ENCODE measurements at regions not wholly inside any gene's neighbourhood (a gene's known extent, or its start where the extent isn't known, plus 50 kb on each side); places are given as distances from the start of the nearest gene placed in this dataset.

GRCh38 chr5:73295447-73295846 is 122.5 kb downstream of the TMEM174 start:
- DNase-seq (ENCODE audit: extremely low read depth, low read depth, low spot score): no peak

- no peak for DNase-seq (ENCODE audit: extremely low read depth, low read depth, low spot score)
These were observed 119.9 kb downstream of the TMEM174 start for GRCh38 chr5:73292816-73293459.

DNA sequence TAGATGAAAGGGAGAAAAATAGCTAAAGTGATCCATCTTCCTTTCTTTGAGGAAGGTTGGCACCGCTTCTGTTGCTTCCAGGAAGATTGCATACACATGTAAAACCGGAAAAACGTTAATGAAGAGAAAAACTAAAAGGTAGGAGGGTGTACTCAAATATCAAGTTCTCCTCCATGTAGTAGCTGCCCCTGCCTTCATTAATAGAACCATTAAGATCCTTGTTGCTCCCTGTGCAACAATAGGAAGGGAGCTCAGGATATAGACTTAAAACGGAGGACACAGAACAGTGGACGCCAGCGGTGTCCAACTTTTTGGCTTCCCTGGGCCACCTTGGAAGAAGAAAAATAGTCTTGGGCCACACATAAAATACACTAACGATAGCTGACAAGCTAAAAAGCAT is 118.9 kb downstream of the TMEM174 start:
- no peak for DNase-seq (ENCODE audit: extremely low read depth, low read depth, low spot score)

DNA sequence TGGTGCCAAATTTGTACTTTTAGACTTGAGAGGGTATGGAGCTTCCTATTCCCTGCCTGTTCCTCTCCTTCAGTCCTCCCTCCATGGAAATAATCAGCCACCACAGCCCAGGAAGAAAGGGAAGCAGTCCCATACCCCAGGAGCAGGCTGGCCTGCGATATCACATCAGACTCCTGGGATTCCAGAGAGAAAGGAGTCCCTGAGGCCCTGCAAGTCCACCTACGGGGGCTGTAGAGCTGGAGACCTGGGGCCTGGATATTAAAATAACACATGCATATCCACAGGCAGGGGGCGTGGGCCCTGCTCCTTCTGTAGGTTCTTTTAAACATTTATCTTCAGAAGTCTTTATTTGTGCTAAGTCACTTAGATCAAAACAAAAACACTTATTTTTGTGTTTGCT is 117.2 kb downstream of the TMEM174 start:
- DNase-seq (ENCODE audit: extremely low read depth, low read depth, low spot score): no peak

DNA sequence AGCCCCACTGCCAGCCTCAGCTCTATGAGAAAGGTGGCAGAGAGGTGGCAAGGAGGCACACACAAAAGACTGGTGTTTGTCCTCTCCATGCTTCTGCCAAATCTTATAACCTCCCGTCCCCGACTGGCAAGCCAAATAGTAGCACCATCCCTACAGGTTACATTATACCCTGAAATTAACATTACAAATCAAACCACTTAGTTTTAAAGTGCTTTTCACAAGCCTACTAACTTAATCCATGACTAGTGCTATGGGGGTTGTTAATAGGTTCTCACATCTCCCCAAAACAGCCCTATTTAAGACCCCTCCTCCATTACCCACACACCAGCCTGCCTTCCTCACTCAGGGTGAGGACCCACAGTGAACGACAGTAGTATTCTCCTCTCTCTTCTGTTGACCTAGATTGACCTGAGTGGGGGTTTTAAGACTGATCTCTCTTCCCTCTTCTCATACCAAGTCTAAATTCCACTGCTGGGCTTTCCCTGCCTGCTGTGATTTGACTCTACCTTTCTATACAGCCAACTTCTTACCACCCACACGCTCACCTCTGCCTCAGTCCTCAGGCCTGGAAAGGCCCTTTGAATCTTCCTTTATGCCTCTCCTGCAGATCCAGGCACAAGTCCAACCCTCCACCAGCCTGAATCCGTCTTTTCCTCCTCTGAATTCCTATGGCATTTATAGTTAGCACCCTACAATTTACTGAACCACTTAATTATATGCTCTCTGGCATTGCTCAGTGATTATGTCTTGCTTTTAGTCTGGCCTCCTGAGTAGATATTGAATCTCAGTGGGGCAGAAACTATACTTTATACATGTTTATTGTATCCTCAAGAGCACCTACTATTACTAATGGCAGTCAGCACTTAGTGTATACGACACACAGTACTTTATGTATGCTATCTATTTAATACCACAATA is 116.1 kb downstream of the TMEM174 start:
- no peak for DNase-seq (ENCODE audit: extremely low read depth, low read depth, low spot score)

DNA sequence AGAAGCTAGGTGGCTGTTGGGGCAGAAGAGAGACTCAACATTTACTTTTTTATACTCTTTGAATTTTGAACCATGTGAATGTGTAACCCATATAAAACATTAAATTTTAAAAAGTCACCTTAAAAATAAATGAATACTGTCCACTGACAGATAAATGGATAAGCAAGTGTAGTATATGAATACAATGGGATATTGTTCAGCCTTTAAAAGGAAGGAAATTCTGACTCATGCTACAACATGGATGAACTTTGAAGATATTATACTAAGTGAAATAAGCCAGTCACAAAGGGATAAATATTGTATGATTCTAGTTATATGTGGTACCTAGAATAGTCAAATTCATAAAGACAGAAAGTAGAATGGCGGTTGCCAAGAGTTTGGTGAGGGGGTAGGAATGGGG is 113.9 kb downstream of the TMEM174 start:
- no peak for DNase-seq (ENCODE audit: extremely low read depth, low read depth, low spot score)

DNA sequence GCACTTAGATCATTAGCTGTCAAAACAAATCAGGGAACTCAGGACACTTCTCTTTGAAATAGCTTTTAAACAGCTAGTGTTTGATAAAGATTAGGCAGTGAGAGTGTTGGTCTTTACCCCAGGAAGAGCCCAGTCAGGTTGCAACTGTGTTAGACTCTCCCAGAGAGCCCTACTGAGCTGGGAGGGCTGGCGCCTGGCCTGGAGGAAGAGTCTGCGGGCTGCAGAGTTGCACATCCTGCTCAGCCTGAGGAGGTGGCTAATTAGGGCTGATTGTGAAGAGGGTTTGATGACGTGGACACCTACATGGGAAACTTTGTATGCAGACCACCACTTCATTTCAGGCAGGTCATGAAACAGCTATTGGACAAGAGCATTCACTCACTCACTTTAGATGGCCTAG is 112.0 kb downstream of the TMEM174 start:
- DNase-seq (ENCODE audit: extremely low read depth, low read depth, low spot score): no peak

- DNase-seq (ENCODE audit: extremely low read depth, low read depth, low spot score): no peak
These were observed 111.3 kb downstream of the TMEM174 start for GRCh38 chr5:73284220-73284795.

GRCh38 chr5:73282923-73283322 is 109.9 kb downstream of the TMEM174 start:
- DNase-seq (ENCODE audit: extremely low read depth, low read depth, low spot score): no peak

- no peak for DNase-seq (ENCODE audit: extremely low read depth, low read depth, low spot score)
These were observed 109.4 kb downstream of the TMEM174 start for GRCh38 chr5:73282383-73282782.

DNA sequence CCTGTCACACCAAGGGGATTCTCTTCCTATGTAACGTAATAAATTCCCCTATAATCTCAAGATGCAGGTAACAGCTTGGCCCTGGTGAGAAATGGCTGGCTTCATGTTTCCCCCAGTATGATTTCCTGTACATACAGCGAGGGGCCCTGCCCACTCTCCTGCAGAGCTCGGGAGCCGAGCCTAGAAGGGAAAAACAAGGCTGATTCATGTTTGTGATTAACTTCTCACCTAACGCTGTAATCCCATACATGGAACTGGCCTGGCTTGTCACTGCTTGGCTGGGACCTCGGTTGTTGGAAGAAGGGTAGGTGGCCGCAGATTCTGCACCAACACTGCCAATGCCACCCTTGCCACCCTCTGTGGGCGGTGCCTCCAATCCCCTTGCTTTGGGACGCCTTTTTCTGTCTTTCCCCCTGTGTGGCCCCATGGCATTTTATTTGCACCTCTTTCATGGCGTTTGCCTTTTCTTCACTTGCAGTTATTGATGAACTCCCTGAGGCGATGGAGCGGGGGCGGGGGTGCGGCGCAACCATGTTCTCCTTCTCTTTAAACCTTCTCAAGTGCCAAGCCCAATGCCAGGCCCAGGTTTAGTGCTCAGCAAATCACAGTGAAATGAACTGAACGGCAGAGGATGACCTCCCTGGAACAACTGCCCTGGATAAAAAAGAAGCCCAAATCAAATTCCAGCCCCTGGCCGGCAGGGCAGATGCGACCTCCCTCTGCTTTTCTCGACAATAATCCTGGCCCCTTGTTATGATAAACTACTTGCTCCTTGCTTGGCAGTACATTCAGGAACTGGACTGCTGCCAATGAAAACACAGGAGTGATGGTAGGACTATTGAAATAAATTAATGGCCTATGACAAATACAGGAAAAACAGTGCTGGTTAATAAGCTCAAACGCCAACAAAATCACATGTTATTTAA is 108.1 kb downstream of the TMEM174 start:
- DNase-seq (ENCODE audit: extremely low read depth, low read depth, low spot score): peak; percentile 98

DNA sequence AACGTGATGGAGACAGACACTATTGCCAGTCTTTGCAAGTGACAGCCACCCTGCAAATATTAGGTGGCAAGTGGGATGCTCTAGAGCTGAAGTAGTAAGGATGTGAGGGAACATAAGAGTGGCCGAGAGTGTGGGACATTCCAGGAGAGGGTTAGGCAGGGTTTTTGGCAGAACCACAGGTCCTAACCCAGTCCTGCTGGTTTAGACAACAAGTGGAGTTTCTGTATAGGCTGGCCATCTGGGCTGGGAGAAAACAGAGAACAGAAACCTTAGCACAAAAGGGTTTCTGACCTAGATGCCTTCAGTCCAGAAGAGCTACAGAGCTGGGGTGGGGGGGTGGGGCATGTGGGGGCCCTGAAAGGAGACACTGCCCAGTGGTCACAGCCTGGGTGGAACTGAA is 107.4 kb downstream of the TMEM174 start:
- DNase-seq (ENCODE audit: extremely low read depth, low read depth, low spot score): no peak

- no peak for DNase-seq (ENCODE audit: extremely low read depth, low read depth, low spot score)
These were observed 106.8 kb downstream of the TMEM174 start for GRCh38 chr5:73279805-73280204.

DNA sequence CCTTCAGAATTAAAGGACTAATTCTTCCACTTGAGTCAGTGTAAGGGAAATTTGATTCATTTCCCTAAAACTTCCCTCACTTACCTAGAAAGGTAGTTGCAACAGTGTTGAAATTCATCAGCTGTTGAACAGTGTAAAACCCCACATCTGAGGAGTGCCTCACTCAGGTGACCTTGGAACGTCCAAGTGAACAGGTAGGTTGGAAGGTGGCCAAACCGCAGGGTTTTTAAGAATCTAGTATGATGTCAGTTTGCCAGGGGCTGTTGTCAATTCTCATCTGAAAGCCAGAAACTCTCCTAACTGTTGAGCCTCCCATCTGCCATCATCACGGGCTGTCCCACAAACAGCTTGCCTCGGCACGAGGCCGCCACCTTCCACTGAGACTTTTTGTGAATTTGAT is 105.7 kb downstream of the TMEM174 start:
- no peak for DNase-seq (ENCODE audit: extremely low read depth, low read depth, low spot score)

- no peak for DNase-seq (ENCODE audit: extremely low read depth, low read depth, low spot score)
These were observed 102.1 kb downstream of the TMEM174 start for GRCh38 chr5:73274881-73275663.

DNA sequence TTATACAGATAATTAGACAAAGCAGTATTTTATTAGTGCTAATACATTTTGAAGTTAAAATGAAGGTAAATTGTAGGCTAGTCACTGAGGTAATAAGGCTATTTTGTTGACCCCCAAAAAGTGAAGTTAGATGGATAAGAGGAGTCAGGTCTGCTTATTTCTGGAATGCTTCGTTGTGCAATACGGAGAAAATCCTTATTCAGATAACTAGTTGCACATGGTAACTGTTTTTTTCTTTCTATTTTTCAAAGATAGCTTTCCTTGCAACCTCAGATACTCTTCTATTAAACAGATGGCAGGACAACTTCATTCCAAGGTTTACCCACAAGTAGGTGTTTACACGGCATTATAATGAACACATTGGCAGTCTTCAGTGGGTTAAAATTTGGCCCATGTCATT is 101.1 kb downstream of the TMEM174 start:
- no peak for DNase-seq (ENCODE audit: extremely low read depth, low read depth, low spot score)

- DNase-seq (ENCODE audit: extremely low read depth, low read depth, low spot score): no peak
These were observed 100.5 kb downstream of the TMEM174 start for GRCh38 chr5:73273379-73274050.

- DNase-seq (ENCODE audit: extremely low read depth, low read depth, low spot score): no peak
These were observed 99.4 kb downstream of the TMEM174 start for GRCh38 chr5:73272351-73272750.

DNA sequence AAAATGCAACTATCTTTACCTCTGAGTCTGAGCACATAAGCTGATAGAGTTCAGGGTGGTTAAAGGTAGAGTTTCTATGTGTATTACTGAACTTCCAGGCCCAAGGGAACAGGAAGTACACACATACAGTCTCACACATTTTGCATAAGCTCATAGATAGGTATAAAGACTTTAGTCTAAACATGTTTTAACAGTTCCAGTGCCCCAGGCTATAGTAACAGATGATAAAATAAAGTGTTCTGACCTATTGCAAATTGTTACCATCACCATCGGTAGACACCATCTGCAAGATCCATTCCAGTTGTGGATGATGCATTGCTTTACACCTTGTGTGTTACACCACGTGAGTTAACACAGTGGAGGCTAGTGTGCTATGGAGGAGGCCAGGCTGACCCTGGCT is 95.8 kb downstream of the TMEM174 start:
- no peak for DNase-seq (ENCODE audit: extremely low read depth, low read depth, low spot score)

All from glomerular endothelial cell (primary cell).